ENCODE measurements at regions not wholly inside any gene's neighbourhood (a gene's known extent, or its start where the extent isn't known, plus 50 kb on each side); places are given as distances from the start of the nearest gene placed in this dataset.
"Not testable (repeated sequence)": the region's sequence is repeated elsewhere in the genome, so short reads cannot be mapped to it uniquely, and the experiment has no call there.

DNA sequence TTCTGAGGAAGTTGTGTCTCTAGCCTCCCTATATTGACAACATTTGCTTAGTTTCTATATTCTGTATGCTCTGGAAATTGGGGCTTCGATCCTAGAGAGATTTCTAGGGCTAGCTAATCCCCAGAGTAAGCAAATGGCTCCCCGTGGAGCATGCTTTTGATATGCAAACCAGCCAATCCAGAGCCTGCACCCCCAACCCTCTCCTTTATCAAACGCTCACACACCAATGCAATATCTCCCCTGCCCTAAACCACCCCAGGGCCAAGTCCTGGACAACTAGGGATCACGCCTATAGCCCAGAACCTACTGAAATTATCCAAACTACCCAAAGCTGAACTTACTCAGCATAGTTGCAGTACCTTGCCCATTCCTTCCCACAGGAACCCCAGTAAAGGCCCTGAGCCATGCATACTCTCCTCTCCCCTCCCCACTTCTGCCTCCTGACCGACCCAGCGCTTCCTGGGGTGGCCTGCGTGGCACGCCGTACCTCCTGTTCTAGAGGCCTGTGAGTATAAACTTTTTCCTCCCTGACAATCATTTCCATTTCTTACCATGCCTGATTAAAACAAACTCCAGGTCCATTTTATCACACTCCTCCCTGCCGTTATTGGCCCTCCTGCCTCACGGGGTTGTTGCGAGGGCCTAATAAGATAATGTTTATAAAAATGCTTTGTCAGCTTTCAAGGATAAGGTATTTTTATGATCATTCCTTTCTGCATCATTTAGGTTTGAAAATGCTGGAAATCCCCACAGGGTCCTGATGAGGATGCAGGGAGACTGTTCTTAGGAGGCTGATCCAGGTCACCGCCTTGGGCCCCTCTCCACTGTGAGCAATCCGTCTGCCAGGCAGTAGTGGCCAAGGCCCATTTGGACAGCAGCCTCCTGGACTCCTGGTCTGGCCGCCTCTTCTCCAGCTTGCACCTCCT lies 102.7 kb downstream of the TENT5C start:
- DNase-seq = no peak
- H3K4me3 ChIP-seq = no peak overlapping the region
- H3K9me3 ChIP-seq = no peaks in the 10 kb centered on the region
- H3K27me3 ChIP-seq = no peaks in the 10 kb centered on the region
- TF ChIP-seq POLR2A (IDR thresholded peaks at IDR 0.05) = no peak
- H3K4me1 ChIP-seq = no peaks in the 10 kb centered on the region
- no peaks in the 10 kb centered on the region for H3K36me3 ChIP-seq
- H3K27ac ChIP-seq = no peak overlapping the region

DNA sequence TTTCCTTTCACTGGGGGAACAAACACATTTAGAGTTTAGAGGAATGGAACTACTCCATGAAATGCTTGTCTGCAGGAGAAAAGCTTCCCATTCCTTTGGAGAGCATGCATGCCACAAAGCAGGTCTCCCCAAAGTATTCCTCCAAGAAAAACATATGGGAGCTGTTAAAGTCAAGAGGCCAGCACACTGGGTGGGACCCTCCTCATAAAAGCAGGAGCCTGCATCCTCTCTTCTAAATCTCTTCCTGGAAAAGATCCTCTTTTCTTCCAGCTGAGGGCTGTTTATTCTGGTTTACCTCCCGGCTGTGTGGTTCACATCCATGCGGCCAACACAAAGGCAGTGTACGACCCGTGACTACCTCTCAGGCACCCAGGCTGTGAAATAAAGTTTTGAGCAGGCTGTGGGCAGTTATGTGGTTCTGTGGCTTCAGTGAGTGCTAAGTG lies 103.4 kb downstream of the TENT5C start:
- TF ChIP-seq, protein P1, sequence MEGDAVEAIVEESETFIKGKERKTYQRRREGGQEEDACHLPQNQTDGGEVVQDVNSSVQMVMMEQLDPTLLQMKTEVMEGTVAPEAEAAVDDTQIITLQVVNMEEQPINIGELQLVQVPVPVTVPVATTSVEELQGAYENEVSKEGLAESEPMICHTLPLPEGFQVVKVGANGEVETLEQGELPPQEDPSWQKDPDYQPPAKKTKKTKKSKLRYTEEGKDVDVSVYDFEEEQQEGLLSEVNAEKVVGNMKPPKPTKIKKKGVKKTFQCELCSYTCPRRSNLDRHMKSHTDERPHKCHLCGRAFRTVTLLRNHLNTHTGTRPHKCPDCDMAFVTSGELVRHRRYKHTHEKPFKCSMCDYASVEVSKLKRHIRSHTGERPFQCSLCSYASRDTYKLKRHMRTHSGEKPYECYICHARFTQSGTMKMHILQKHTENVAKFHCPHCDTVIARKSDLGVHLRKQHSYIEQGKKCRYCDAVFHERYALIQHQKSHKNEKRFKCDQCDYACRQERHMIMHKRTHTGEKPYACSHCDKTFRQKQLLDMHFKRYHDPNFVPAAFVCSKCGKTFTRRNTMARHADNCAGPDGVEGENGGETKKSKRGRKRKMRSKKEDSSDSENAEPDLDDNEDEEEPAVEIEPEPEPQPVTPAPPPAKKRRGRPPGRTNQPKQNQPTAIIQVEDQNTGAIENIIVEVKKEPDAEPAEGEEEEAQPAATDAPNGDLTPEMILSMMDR (IDR thresholded peaks at IDR 0.05) = no peak
- no peak for TF ChIP-seq POLR2A (IDR thresholded peaks at IDR 0.05)
- H3K4me1 ChIP-seq = no peaks in the 10 kb centered on the region
- DNase-seq = no peak
- H3K9me3 ChIP-seq = no peaks in the 10 kb centered on the region
- H3K27ac ChIP-seq = no peak overlapping the region
- no peak overlapping the region for H3K4me3 ChIP-seq
- no peaks in the 10 kb centered on the region for H3K27me3 ChIP-seq
- H3K36me3 ChIP-seq = no peaks in the 10 kb centered on the region

DNA sequence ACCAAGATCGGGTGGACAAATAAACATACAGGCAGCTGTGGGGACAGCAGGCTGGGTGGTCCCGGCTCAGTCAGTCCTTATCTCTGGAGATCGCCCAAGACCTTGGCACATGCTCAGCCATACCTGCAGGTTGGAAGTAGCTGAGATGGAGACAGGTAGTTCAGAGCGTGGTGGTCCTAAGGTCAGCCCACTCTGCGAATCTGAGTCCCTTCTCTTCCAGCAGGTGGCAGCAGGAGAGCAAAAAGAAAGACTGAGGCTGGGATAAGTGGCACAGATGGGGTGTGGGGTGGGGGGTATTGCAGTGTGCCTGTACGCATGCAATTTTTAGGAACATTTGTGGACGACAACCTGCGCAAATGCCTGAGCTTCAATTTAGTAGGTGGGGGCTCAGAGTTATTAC lies 104.9 kb downstream of the TENT5C start:
- DNase-seq = no peak
- H3K9me3 ChIP-seq = no peaks in the 10 kb centered on the region
- no peaks in the 10 kb centered on the region for H3K4me1 ChIP-seq
- no peak overlapping the region for H3K27ac ChIP-seq
- no peaks in the 10 kb centered on the region for H3K36me3 ChIP-seq
- no peaks in the 10 kb centered on the region for H3K27me3 ChIP-seq
- H3K4me3 ChIP-seq = no peak overlapping the region
- no peak for TF ChIP-seq POLR2A (IDR thresholded peaks at IDR 0.05)
- TF ChIP-seq, protein P1 (IDR thresholded peaks at IDR 0.05) = no peak

DNA sequence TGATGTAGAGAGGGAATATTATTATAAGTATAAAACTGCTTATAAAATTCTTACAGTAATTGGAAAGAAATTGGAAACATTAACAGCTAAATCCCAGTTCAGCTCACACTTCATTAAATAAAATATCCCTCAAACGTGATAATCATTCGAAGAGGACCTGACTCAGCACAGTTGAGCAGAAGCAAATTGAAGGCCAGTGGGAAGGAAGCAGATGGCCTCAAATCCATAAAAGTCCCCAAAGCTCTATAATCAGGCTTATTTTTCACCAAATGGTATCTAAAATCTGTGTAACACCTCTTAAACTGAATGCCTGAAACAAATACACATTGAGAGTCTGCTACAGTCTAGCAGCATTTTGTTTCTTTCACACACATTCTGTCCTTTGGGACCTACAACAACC lies 106.8 kb downstream of the TENT5C start:
- TF ChIP-seq, protein P1 (IDR thresholded peaks at IDR 0.05) = no peak
- no peak for TF ChIP-seq POLR2A (IDR thresholded peaks at IDR 0.05)
- Histone ChIP-seq H3K36me3 (no peaks in the 10 kb centered on the region), H3K27ac (no peak overlapping the region), H3K4me1 (no peaks in the 10 kb centered on the region), H3K27me3 (no peaks in the 10 kb centered on the region), H3K4me3 (no peak overlapping the region), H3K9me3 (no peaks in the 10 kb centered on the region)
- no peak for DNase-seq

DNA sequence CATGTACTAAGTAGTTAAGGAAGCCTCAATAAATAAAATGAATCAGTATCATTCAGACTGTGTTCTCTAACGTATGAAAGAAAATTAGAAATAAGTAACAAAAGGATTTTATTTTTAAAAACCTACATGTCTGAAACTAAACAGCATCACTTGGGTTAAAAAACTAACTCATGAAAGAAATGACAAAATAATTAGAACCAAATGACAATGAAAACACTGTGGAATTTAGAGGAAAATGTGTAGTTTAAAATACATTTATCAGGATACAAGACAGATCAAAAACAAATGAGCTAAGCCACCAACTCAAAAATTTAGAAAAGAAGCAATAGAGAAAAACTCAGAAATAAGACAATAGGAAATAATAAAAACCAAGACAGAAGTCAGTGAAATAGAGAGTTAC lies 108.7 kb downstream of the TENT5C start:
- peaks cover 0 to 4% (median 0%) of the 10 kb centered on the region in 4 donors for H3K9me3 ChIP-seq
- H3K4me1 ChIP-seq = no peaks in the 10 kb centered on the region

DNA sequence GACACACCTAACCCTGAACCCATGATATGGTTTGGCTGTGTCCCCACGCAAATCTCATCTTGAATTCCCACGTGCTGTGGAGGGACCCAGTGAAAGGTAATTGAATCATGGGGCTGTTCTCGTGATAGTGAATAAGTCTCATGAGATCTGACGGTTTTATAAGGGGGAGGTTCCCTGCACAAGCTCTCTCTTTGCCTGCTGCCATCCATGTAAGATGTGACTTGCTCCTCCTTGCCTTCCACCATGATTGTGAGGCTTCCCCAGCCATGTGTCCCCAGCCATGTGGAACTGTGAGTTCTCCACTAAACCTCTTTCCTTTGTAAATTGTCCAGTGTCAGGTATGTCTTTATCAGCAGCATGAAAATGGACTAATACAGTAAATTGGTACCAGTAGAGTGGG lies 110.2 kb downstream of the TENT5C start:
- H3K9me3 ChIP-seq, H3K4me1 ChIP-seq, H3K27me3 ChIP-seq, H3K27ac ChIP-seq, H3K36me3 ChIP-seq, DNase-seq, H3K4me3 ChIP-seq: not testable (repeated sequence)

More for the DNA sequence above, 108.7 kb downstream of the TENT5C start:
- H3K27ac ChIP-seq = no peak overlapping the region
- DNase-seq = no peak
- no peaks in the 10 kb centered on the region for H3K36me3 ChIP-seq
- H3K27me3 ChIP-seq = no peaks in the 10 kb centered on the region
- no peak overlapping the region for H3K4me3 ChIP-seq
- TF ChIP-seq POLR2A (IDR thresholded peaks at IDR 0.05) = no peak
- TF ChIP-seq, protein P1 (IDR thresholded peaks at IDR 0.05) = no peak

DNA sequence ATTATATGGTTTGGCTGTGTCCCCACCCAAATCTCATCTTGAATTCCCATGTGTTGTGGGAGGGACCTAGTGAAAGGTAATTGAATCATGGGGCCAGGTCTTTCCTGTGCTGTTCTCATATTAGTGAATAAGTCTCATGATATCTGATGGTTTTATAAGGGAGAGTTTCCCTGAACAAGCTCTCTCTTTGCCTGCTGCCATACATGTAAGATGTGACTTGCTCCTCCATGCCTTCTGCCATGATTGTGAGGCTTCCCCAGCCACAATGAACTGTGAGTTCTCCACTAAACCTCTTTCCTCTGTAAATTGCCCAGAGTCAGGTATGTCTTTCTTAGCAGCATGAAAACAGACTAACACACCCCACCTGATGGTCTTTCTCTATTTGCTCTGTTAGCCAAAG lies 112.1 kb downstream of the TENT5C start:
- H3K27me3 ChIP-seq, H3K9me3 ChIP-seq, H3K4me3 ChIP-seq, H3K4me1 ChIP-seq, DNase-seq, H3K27ac ChIP-seq, H3K36me3 ChIP-seq: not testable (repeated sequence)

DNA sequence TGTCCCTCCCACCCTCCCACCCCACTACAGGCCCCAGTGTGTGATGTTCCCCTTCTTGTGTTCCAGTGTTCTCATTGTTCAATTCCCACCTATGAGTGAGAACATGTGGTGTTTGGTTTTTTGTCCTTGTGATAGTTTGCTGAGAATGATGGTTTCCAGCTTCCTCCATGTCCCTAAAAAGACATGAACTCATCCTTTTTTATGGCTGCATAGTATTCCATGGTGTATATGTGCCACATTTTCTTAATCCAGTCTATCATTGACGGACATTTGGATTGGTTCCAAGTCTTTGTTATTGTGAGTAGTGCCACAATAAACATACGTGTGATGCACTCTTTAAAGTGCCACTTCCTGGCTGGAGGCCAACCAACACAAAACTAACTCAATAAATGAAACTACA lies 112.7 kb downstream of the TENT5C start:
- not testable (repeated sequence) for H3K9me3 ChIP-seq, DNase-seq, H3K27me3 ChIP-seq, H3K36me3 ChIP-seq, H3K27ac ChIP-seq, H3K4me1 ChIP-seq, H3K4me3 ChIP-seq
